Brain microvascular endothelial cell (primary cell): ENCODE measurements at regions not wholly inside any gene's neighbourhood (a gene's known extent, or its start where the extent isn't known, plus 50 kb on each side); places are given as distances from the start of the nearest gene placed in this dataset.
"Not testable (repeated sequence)": the region's sequence is repeated elsewhere in the genome, so short reads cannot be mapped to it uniquely, and the experiment has no call there.

Experiments used
- DNase-seq: peaks from one replicate; pipeline ENCODE4 v3.0.0-alpha.2; 2020
- H3K27ac ChIP-seq: fragments of 250-450 bp; sonication (Bioruptor Pico); 2 replicates; pipeline ENCODE4 v1.5.1; 2020; ENCODE audit warnings: mild to moderate bottlenecking, moderate library complexity
- H3K27me3 ChIP-seq: fragments of 250-450 bp; sonication (Bioruptor Pico); replicated peaks from 2 replicates; pipeline ENCODE4 v1.5.1; 2020; ENCODE audit warnings: mild to moderate bottlenecking
- H3K36me3 ChIP-seq: fragments of 250-450 bp; sonication (Bioruptor Pico); replicated peaks from 2 replicates; pipeline ENCODE4 v1.5.1; 2020; ENCODE audit warnings: mild to moderate bottlenecking
- H3K4me3 ChIP-seq: 2 replicates; pipeline ENCODE4 v1.5.1; 2011; ENCODE audit warnings: low read depth, mild to moderate bottlenecking, control low read depth, low read length, moderate library complexity
- in situ Hi-C: cut with HindIII; loops from 2 replicates; pipeline ENCODE4 v1.10.0; 2017; ENCODE audit warnings: low sequenced_read_pairs, low pct_ligation_motif_present
- TF ChIP-seq, protein P1 (sequence below): IDR thresholded peaks from 2 replicates; pipeline ENCODE4 v1.5.1; 2011; ENCODE audit warnings: low read depth, mild to moderate bottlenecking, moderate library complexity, low read length, control low read depth, inconsistent platforms; ENCODE audit errors: missing control alignments

GRCh38 chr6:167229586-167229985 lies 61.5 kb upstream of the UNC93A start:
- Histone ChIP-seq H3K4me3 (no peak overlapping the region), H3K27me3 (no peaks in the 10 kb centered on the region), H3K27ac (no peak overlapping the region), H3K36me3 (no peaks in the 10 kb centered on the region)
- DNase-seq = no peak
- TF ChIP-seq, protein P1, sequence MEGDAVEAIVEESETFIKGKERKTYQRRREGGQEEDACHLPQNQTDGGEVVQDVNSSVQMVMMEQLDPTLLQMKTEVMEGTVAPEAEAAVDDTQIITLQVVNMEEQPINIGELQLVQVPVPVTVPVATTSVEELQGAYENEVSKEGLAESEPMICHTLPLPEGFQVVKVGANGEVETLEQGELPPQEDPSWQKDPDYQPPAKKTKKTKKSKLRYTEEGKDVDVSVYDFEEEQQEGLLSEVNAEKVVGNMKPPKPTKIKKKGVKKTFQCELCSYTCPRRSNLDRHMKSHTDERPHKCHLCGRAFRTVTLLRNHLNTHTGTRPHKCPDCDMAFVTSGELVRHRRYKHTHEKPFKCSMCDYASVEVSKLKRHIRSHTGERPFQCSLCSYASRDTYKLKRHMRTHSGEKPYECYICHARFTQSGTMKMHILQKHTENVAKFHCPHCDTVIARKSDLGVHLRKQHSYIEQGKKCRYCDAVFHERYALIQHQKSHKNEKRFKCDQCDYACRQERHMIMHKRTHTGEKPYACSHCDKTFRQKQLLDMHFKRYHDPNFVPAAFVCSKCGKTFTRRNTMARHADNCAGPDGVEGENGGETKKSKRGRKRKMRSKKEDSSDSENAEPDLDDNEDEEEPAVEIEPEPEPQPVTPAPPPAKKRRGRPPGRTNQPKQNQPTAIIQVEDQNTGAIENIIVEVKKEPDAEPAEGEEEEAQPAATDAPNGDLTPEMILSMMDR = no peak
- in situ Hi-C loops = no loop called here

DNA sequence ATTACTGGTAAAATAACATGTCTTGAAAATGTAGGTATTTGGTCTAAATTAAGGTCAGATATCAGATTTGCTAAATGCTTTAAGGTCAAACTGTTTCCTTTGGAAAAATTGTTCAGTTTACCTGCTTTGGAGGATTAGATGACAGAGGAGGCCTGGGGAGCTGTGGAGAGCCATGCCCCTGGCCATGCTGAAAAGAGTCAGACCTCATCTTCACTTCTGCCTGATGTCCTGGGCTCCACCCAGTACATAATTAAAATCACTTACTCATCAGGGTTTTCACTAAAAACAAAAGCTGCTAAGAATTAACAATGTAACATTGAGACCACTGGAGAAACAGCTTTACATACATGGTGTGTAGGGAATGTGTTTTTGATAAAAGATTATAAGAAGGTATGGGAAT lies 60.8 kb upstream of the UNC93A start:
- H3K4me3 ChIP-seq = no peak overlapping the region
- no peak overlapping the region for H3K27ac ChIP-seq
- TF ChIP-seq, protein P1 = no peak
- no peak for DNase-seq
- H3K27me3 ChIP-seq = no peaks in the 10 kb centered on the region
- in situ Hi-C loops = no loop called here
- no peaks in the 10 kb centered on the region for H3K36me3 ChIP-seq

DNA sequence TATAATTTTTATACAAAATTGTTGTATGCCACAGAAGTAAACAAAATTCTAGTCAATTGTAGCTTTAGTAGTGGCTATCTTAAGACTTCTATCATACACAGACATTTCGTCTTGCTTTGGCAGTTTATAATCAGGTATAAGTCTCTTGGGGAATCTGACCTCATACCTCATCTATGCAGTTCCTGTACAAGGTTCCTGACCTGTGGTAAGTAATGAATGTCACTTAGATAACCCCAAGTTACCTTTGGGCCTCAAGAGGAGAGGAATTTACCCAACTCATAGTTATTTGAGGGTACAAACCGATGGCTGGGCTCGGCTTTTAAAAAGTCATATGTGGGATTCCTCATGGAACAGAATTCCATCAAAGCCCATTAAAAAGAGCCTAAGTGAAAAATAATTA lies 58.8 kb upstream of the UNC93A start:
- in situ Hi-C loops = no loop called here
- DNase-seq = no peak
- no peak overlapping the region for H3K4me3 ChIP-seq
- TF ChIP-seq, protein P1 = no peak
- no peak overlapping the region for H3K27ac ChIP-seq
- no peaks in the 10 kb centered on the region for H3K27me3 ChIP-seq
- no peaks in the 10 kb centered on the region for H3K36me3 ChIP-seq

- no peaks in the 10 kb centered on the region for H3K36me3 ChIP-seq
- no peak overlapping the region for H3K27ac ChIP-seq
- DNase-seq = no peak
- no peak overlapping the region for H3K4me3 ChIP-seq
- H3K27me3 ChIP-seq = no peaks in the 10 kb centered on the region
- TF ChIP-seq, protein P1 = no peak
- in situ Hi-C loops = no loop called here
Measured at GRCh38 chr6:167233490-167233889, 57.6 kb upstream of the UNC93A start.

GRCh38 chr6:167234576-167234975 lies 56.5 kb upstream of the UNC93A start:
- H3K4me3 ChIP-seq, DNase-seq, H3K27ac ChIP-seq, H3K27me3 ChIP-seq, H3K36me3 ChIP-seq, in situ Hi-C loops: not testable (repeated sequence)

DNA sequence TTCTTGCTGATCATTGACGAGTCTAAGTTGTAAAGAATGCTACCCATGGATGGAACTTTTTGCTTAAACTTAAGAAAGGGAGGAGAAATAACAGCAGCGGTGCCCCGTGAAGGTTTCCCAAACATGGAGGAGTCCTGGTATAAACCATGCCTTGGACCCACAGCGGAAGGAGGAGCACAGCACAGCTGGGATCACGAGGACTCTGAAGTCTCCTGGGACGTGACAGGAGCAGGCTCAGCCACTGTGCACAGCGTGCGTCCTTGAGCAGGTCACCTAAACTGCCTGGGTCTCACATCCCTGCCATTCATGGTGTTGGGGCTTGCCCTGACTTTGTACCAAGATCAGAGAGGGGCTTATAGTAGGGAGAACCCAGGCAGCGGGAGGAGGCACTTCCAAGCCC lies 56.1 kb upstream of the UNC93A start:
- TF ChIP-seq, protein P1 = no peak
- DNase-seq = no peak
- Histone ChIP-seq H3K4me3 (no peak overlapping the region), H3K36me3 (no peaks in the 10 kb centered on the region), H3K27me3 (no peaks in the 10 kb centered on the region), H3K27ac (no peak overlapping the region)
- in situ Hi-C loops = no loop called here
